GM12878 (cell line): ENCODE measurements at regions not wholly inside any gene's neighbourhood (a gene's known extent, or its start where the extent isn't known, plus 50 kb on each side); places are given as distances from the start of the nearest gene placed in this dataset.
"Not testable (repeated sequence)": the region's sequence is repeated elsewhere in the genome, so short reads cannot be mapped to it uniquely, and the experiment has no call there.

Experiments used
- CHD4 ChIP-seq: fragments of 200-600 bp; sonication (generic); IDR thresholded peaks from 2 replicates; pipeline ENCODE4 v1.6.1; 2016; ENCODE audit warnings: mild to moderate bottlenecking
- CTCF ChIP-seq, 3 experiments: IDR thresholded peaks in 2 of 3; conservative IDR thresholded peaks in 1 of 3; 2 replicates each; pipeline ENCODE4 v1.5.1; 2011; ENCODE audit warnings: low read depth in 3 of 3, low read length in 3 of 3, mild to moderate bottlenecking in 3 of 3, control low read depth in 2 of 3, moderate library complexity in 2 of 3, inconsistent platforms in 1 of 3, mixed read lengths in 1 of 3; ENCODE audit not compliant: control insufficient read depth in 2 of 3, insufficient read depth in 1 of 3; ENCODE audit errors: extremely low read depth in 1 of 3
- ESRRA ChIP-seq: IDR thresholded peaks from 2 replicates; pipeline ENCODE4 v1.6.1; 2012; ENCODE audit warnings: mild to moderate bottlenecking, low read length, improper control_type of control experiment
- EZH2 ChIP-seq: IDR thresholded peaks from 2 replicates; pipeline ENCODE4 v1.6.1; 2012; ENCODE audit warnings: low read depth, mild to moderate bottlenecking, control low read depth, inconsistent platforms, low read length, borderline replicate concordance; ENCODE audit not compliant: control insufficient read depth
- NFYB ChIP-seq: IDR thresholded peaks from 2 replicates; pipeline ENCODE4 v1.6.1; 2011; ENCODE audit warnings: low read depth, mild to moderate bottlenecking, low read length, improper control_type of control experiment, moderate library complexity; ENCODE audit not compliant: insufficient read depth
- POLR2AphosphoS5 ChIP-seq: IDR thresholded peaks from 2 replicates; pipeline ENCODE4 v1.6.1; 2011; ENCODE audit warnings: mild to moderate bottlenecking, low read length, inconsistent platforms
- SP1 ChIP-seq: IDR thresholded peaks from one replicate; pipeline ENCODE4 v1.6.1; 2011; ENCODE audit warnings: low read depth, low read length
- SREBF1 ChIP-seq: IDR thresholded peaks from 2 replicates; pipeline ENCODE4 v1.6.1; 2012; ENCODE audit warnings: mild to moderate bottlenecking, low read length
- TAF1 ChIP-seq: IDR thresholded peaks from 2 replicates; pipeline ENCODE4 v1.6.1; 2011; ENCODE audit warnings: mild to moderate bottlenecking, low read depth, low read length, borderline replicate concordance
- TF ChIP-seq, protein P1 (sequence below): IDR thresholded peaks from 2 replicates; pipeline ENCODE4 v1.6.1; 2012; ENCODE audit warnings: mild to moderate bottlenecking, low read depth, low read length

DNA sequence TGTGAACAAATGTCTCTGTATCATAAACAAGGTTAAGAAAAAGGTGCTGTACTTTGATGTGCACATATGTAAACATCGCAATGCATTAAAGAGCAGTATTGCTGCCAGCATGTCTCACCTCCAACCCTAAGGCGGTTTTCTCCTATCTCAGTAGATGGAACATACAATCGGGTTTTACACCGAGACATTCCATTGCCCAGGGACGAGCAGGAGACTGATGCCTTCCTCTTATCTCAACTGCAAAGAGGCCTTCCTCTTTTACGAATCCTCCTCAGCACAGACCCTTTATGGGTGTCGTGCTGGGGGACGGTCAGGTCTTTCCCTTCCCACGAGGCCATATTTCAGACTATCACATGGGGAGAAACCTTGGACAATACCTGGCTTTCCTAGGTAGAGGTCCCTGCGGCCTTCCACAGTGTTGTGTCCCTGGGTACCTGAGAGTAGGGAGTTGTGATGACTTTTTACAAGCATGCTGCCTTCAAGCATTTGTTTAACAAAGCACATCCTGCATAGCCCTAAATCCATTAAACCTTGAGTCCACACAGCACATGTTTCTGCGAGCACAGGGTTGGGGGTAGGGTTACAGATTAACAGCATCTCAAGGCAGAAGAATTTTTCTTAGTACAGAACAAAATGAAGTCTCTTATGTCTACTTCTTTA is 1411.2 kb downstream of the EFNA5 start:
- not testable (repeated sequence) for TF ChIP-seq TAF1; CTCF (IDR thresholded peaks at IDR 0.05 in 2 of 3, conservative IDR thresholded peaks at IDR 0.05 in 1 of 3; ENCODE audit: control insufficient read depth in 2 of 3, extremely low read depth in 1 of 3, insufficient read depth in 1 of 3, low read depth in 3 of 3, low read length in 3 of 3); ESRRA; SP1; SREBF1; POLR2AphosphoS5; EZH2; NFYB; CHD4
- TF ChIP-seq, protein P1, sequence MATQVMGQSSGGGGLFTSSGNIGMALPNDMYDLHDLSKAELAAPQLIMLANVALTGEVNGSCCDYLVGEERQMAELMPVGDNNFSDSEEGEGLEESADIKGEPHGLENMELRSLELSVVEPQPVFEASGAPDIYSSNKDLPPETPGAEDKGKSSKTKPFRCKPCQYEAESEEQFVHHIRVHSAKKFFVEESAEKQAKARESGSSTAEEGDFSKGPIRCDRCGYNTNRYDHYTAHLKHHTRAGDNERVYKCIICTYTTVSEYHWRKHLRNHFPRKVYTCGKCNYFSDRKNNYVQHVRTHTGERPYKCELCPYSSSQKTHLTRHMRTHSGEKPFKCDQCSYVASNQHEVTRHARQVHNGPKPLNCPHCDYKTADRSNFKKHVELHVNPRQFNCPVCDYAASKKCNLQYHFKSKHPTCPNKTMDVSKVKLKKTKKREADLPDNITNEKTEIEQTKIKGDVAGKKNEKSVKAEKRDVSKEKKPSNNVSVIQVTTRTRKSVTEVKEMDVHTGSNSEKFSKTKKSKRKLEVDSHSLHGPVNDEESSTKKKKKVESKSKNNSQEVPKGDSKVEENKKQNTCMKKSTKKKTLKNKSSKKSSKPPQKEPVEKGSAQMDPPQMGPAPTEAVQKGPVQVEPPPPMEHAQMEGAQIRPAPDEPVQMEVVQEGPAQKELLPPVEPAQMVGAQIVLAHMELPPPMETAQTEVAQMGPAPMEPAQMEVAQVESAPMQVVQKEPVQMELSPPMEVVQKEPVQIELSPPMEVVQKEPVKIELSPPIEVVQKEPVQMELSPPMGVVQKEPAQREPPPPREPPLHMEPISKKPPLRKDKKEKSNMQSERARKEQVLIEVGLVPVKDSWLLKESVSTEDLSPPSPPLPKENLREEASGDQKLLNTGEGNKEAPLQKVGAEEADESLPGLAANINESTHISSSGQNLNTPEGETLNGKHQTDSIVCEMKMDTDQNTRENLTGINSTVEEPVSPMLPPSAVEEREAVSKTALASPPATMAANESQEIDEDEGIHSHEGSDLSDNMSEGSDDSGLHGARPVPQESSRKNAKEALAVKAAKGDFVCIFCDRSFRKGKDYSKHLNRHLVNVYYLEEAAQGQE = not testable (repeated sequence)
